Natural killer cell (primary cell): ENCODE measurements at regions not wholly inside any gene's neighbourhood (a gene's known extent, or its start where the extent isn't known, plus 50 kb on each side); places are given as distances from the start of the nearest gene placed in this dataset.

Source experiments
- ATAC-seq, 3 donors: fragments of 150-1000 bp in 2 of 3; fragments of 200-7000 bp in 1 of 3; cut with Tn5 transposase; 1 replicate in 1 of 3; 2 replicates in 2 of 3; pipeline ENCODE4 v1.10.0; 2021; ENCODE audit warnings: mild to moderate bottlenecking in 2 of 3, moderate library complexity in 2 of 3
- DNase-seq, 2 donors: peaks; one replicate each; pipeline versions ENCODE4 v3.0.0 to v3.0.0-alpha.2; 2013 to 2021; ENCODE audit warnings: mixed read lengths in 1 of 2
- H3K27ac ChIP-seq: one replicate; pipeline ENCODE4 v1.5.1; 2013; ENCODE audit warnings: mild to moderate bottlenecking, low read length
- H3K27me3 ChIP-seq: one replicate; pipeline ENCODE4 v1.6.1; 2013; ENCODE audit warnings: low read length; ENCODE audit not compliant: control insufficient read depth, insufficient read depth
- H3K36me3 ChIP-seq: one replicate; pipeline ENCODE4 v1.6.1; 2013; ENCODE audit warnings: low read length; ENCODE audit not compliant: control insufficient read depth, insufficient read depth
- H3K4me1 ChIP-seq: one replicate; pipeline ENCODE4 v1.6.1; 2013; ENCODE audit warnings: low read length; ENCODE audit not compliant: control insufficient read depth, insufficient read depth
- H3K4me3 ChIP-seq: one replicate; pipeline ENCODE4 v1.5.1; 2013; ENCODE audit warnings: low read length
- H3K9me3 ChIP-seq: one replicate; pipeline ENCODE4 v1.6.1; 2013; ENCODE audit warnings: low read length; ENCODE audit not compliant: control insufficient read depth, insufficient read depth
- H3K27ac Mint-ChIP-seq, 2 donors: one replicate each; pipeline ENCODE4 v1.8.0; 2022; ENCODE audit warnings: mild to moderate bottlenecking in 2 of 2, mixed read lengths in 2 of 2, moderate library complexity in 1 of 2
- H3K27me3 Mint-ChIP-seq, 2 donors: one replicate each; pipeline ENCODE4 v1.8.0; 2022; ENCODE audit warnings: low read depth in 2 of 2, mixed read lengths in 2 of 2
- H3K36me3 Mint-ChIP-seq: one replicate; pipeline ENCODE4 v1.8.0; 2022; ENCODE audit warnings: mixed read lengths
- H3K4me1 Mint-ChIP-seq, 2 donors: one replicate each; pipeline ENCODE4 v1.8.0; 2022; ENCODE audit warnings: mixed read lengths in 2 of 2
- H3K4me3 Mint-ChIP-seq: one replicate; pipeline ENCODE4 v1.8.0; 2022; ENCODE audit warnings: mild to moderate bottlenecking, moderate library complexity, mixed read lengths
- H3K9me3 Mint-ChIP-seq, 2 donors: one replicate each; pipeline ENCODE4 v1.8.0; 2022; ENCODE audit warnings: mixed read lengths in 2 of 2
- CTCF ChIP-seq: fragments of 200-600 bp; IDR thresholded peaks from one replicate; pipeline ENCODE4 v1.8.0; 2022; ENCODE audit warnings: antibody characterized with exemption
- WGBS: methylation state at CpG from one replicate; pipeline ENCODE4 v1.1.7; 2013; ENCODE audit warnings: missing lambda C conversion rate; ENCODE audit not compliant: insufficient coverage; 5-methylcytosine and 5-hydroxymethylcytosine counted together
- intact Hi-C: fragments of 100-400 bp; cut with micrococcal nuclease; formaldehyde crosslinking; loops from one replicate; pipeline ENCODE4 v1.14.2; 2022

GRCh38 chr5:40082313-40082712 lies 597.4 kb upstream of the PTGER4 start:
- Histone ChIP-seq H3K9me3 (no peaks in the 10 kb centered on the region), H3K27me3 (no peaks in the 10 kb centered on the region), H3K27ac (no peak overlapping the region), H3K36me3 (no peaks in the 10 kb centered on the region), H3K4me3 (no peak overlapping the region), H3K4me1 (no peaks in the 10 kb centered on the region)
- Mint-ChIP-seq H3K4me3 (no peak overlapping the region), H3K36me3 (no peaks in the 10 kb centered on the region), H3K9me3 (no peaks in the 10 kb centered on the region), H3K27ac (no peak overlapping the region), H3K4me1 (no peaks in the 10 kb centered on the region), H3K27me3 (peaks cover 14 to 43% of the 10 kb centered on the region in 2 donors)
- ATAC-seq (no peak), DNase-seq (no peak)
- TF ChIP-seq CTCF: no peak
- intact Hi-C loops: no loop called here
- no CpG with 5 or more reads among the region's 1 CpG for WGBS

DNA sequence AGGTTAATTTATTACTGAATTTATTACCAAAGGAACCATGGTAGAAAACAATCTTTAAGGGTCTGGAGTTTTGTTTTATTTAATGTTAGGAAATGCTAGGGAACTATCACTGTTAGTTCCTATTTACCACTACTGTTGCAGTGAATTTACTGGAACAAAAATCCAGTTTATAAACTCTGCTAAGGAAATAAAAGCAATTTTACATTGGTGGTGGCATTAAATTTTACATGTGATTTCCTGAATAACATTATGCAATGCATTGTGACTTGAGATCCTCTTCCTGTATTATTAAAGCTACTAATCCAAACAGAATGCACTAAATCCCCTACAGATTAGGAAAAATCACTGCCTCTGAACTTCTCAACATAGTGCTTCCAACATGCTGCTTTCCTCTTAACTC lies 599.5 kb upstream of the PTGER4 start:
- no peaks in the 10 kb centered on the region for H3K9me3 ChIP-seq
- H3K27ac Mint-ChIP-seq: no peak overlapping the region
- H3K36me3 Mint-ChIP-seq: no peaks in the 10 kb centered on the region
- H3K36me3 ChIP-seq: no peaks in the 10 kb centered on the region
- no peak overlapping the region for H3K4me3 Mint-ChIP-seq
- no peak for DNase-seq
- no peaks in the 10 kb centered on the region for H3K27me3 ChIP-seq
- no peak for TF ChIP-seq CTCF
- H3K27me3 Mint-ChIP-seq: peaks cover 14 to 50% of the 10 kb centered on the region in 2 donors
- H3K4me1 Mint-ChIP-seq: no peaks in the 10 kb centered on the region
- intact Hi-C loops: no loop called here
- H3K9me3 Mint-ChIP-seq: no peaks in the 10 kb centered on the region
- no peaks in the 10 kb centered on the region for H3K4me1 ChIP-seq
- no peak overlapping the region for H3K27ac ChIP-seq
- no peak overlapping the region for H3K4me3 ChIP-seq
- no peak for ATAC-seq

DNA sequence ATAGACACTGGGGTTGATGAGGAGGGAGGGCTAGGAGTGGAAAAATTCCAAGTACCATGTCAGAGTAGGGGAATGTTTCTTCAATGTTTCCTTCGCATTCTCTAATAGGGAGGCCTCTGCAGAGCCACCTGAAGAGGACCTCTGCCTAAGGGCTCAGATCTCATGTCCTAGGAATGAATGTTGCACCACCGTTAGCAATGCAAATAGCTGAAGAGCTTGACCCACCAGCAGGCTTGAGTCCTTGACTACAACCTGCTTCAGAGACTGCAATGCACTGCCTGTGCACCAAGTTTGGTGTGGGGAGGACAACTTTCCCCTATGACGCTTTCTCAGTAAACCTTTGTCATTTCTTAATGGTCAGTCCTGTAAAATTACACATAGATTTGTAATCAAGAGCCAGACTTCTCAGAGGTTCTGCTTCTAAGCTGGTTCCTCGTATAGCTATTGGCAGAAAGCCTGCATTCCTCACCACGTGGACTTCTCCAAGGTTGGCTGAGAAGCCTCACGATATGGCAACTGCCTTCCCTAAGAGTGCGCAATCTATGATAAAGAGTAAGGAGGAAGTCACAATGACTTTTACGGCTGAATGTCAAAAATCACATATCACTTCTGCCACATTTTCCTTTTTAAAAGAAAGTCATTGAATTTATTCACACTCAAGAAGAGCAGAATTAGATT lies 600.7 kb upstream of the PTGER4 start:
- Histone ChIP-seq H3K27ac (no peak overlapping the region), H3K4me1 (no peaks in the 10 kb centered on the region), H3K36me3 (no peaks in the 10 kb centered on the region), H3K27me3 (no peaks in the 10 kb centered on the region), H3K4me3 (no peak overlapping the region), H3K9me3 (no peaks in the 10 kb centered on the region)
- Mint-ChIP-seq H3K4me1 (no peaks in the 10 kb centered on the region), H3K27ac (no peak overlapping the region), H3K4me3 (no peak overlapping the region), H3K36me3 (no peaks in the 10 kb centered on the region), H3K27me3 (peaks cover 14 to 44% of the 10 kb centered on the region in 2 donors), H3K9me3 (no peaks in the 10 kb centered on the region)
- WGBS: 63% methylated on average over 7 of the region's 8 CpGs
- DNase-seq (no peak), ATAC-seq (no peak)
- TF ChIP-seq CTCF: no peak
- intact Hi-C loops: no loop called here

- no peak for TF ChIP-seq CTCF
- intact Hi-C loops: no loop called here
- Histone ChIP-seq H3K27ac (no peak overlapping the region), H3K9me3 (no peaks in the 10 kb centered on the region), H3K36me3 (no peaks in the 10 kb centered on the region), H3K4me3 (no peak overlapping the region), H3K4me1 (no peaks in the 10 kb centered on the region), H3K27me3 (no peaks in the 10 kb centered on the region)
- DNase-seq (no peak), ATAC-seq (no peak)
- no peaks in the 10 kb centered on the region for H3K4me1 Mint-ChIP-seq
- no peaks in the 10 kb centered on the region for H3K9me3 Mint-ChIP-seq
- H3K4me3 Mint-ChIP-seq: no peak overlapping the region
- H3K27ac Mint-ChIP-seq: no peak overlapping the region
- 100% methylated on average over 1 of the region's 1 CpG for WGBS
- H3K27me3 Mint-ChIP-seq: peaks cover 11 to 33% of the 10 kb centered on the region in 2 donors
- H3K36me3 Mint-ChIP-seq: no peaks in the 10 kb centered on the region
Measured at GRCh38 chr5:40074826-40075225, 604.9 kb upstream of the PTGER4 start.
